HG02763 (cell line): ENCODE measurements at regions not wholly inside any gene's neighbourhood (a gene's known extent, or its start where the extent isn't known, plus 50 kb on each side); places are given as distances from the start of the nearest gene placed in this dataset.
"Not testable (repeated sequence)": the region's sequence is repeated elsewhere in the genome, so short reads cannot be mapped to it uniquely, and the experiment has no call there.

Experiments used
- ATAC-seq: cut with Tn5 transposase; IDR thresholded peaks from one replicate; pipeline ENCODE4 v1.9.1; 2021; ENCODE audit warnings: mild to moderate bottlenecking, moderate library complexity; ENCODE audit not compliant: unreplicated experiment

- no peak for ATAC-seq
Observed at GRCh38 chr5:165004175-165004574, 1498.8 kb downstream of the MAT2B start.

- ATAC-seq: no peak
Observed at GRCh38 chr5:165014439-165014838, 1509.0 kb downstream of the MAT2B start.

GRCh38 chr5:165015126-165015525, 1509.7 kb downstream of the MAT2B start:
- no peak for ATAC-seq

- no peak for ATAC-seq
Observed at GRCh38 chr5:165015547-165015946, 1510.1 kb downstream of the MAT2B start.

- ATAC-seq: no peak
Observed at GRCh38 chr5:165026971-165027370, 1521.6 kb downstream of the MAT2B start.

GRCh38 chr5:165028356-165028755, 1522.9 kb downstream of the MAT2B start:
- no peak for ATAC-seq

- no peak for ATAC-seq
Observed at GRCh38 chr5:165029099-165029870, 1523.9 kb downstream of the MAT2B start.

GRCh38 chr5:165030971-165031370, 1525.6 kb downstream of the MAT2B start:
- ATAC-seq: no peak

- no peak for ATAC-seq
Observed at GRCh38 chr5:165031371-165031770, 1526.0 kb downstream of the MAT2B start.

GRCh38 chr5:165035520-165035919, 1530.1 kb downstream of the MAT2B start:
- ATAC-seq: no peak

GRCh38 chr5:165039748-165040147, 1534.3 kb downstream of the MAT2B start:
- ATAC-seq: no peak

GRCh38 chr5:165045941-165046340, 1540.5 kb downstream of the MAT2B start:
- ATAC-seq: not testable (repeated sequence)

- ATAC-seq: no peak
Observed at GRCh38 chr5:165055476-165055875, 1550.1 kb downstream of the MAT2B start.

GRCh38 chr5:165057145-165057544, 1551.7 kb downstream of the MAT2B start:
- ATAC-seq: no peak

- no peak for ATAC-seq
Observed at GRCh38 chr5:165066751-165067385, 1561.4 kb downstream of the MAT2B start.

GRCh38 chr5:165076686-165077085, 1571.3 kb downstream of the MAT2B start:
- no peak for ATAC-seq

- ATAC-seq: no peak
Observed at GRCh38 chr5:165079389-165079788, 1574.0 kb downstream of the MAT2B start.

GRCh38 chr5:165083394-165083793, 1578.0 kb downstream of the MAT2B start:
- no peak for ATAC-seq

- no peak for ATAC-seq
Observed at GRCh38 chr5:165086465-165086864, 1581.0 kb downstream of the MAT2B start.

- no peak for ATAC-seq
Observed at GRCh38 chr5:165094782-165095181, 1589.4 kb downstream of the MAT2B start.

- ATAC-seq: no peak
Observed at GRCh38 chr5:165101709-165102108, 1596.3 kb downstream of the MAT2B start.

GRCh38 chr5:165104611-165105010, 1599.2 kb downstream of the MAT2B start:
- ATAC-seq: no peak
